ENCODE measurements at regions not wholly inside any gene's neighbourhood (a gene's known extent, or its start where the extent isn't known, plus 50 kb on each side); places are given as distances from the start of the nearest gene placed in this dataset.

DNA sequence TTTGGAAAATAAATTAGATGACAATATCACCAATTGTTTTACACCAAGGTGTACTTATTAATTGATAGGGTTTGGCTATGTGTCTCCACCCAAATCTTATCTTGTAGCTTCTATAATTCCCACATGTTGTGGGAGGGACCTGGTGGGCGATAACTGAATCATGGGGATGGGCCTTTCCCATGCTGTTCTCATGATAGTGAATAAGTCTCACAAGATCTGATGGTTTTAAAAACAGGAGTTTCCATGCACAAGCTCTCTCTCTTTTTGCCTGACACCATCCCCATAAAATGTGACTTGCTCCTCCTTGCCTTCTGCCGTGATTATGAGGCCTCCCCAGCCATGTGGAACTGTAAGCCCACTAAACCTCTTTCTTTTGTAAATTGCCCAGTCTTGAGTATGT lies 131.0 kb upstream of the LMO4 start:
- TF ChIP-seq CTCF (conservative IDR thresholded peaks at IDR 0.05 in 1 of 2, IDR thresholded peaks at IDR 0.05 in 1 of 2; ENCODE audit: low read depth in 1 of 2, low read length in 2 of 2), result no peak
- no peak for TF ChIP-seq EZH2 (IDR thresholded peaks at IDR 0.05; ENCODE audit: low read length, missing control alignments)
